OCI-LY1 (cell line): ENCODE measurements at regions not wholly inside any gene's neighbourhood (a gene's known extent, or its start where the extent isn't known, plus 50 kb on each side); places are given as distances from the start of the nearest gene placed in this dataset.

Experiments used
- CTCF ChIP-seq: fragments of 200-600 bp; sonication (generic), shearing (Covaris generic); IDR thresholded peaks from 2 replicates; pipeline ENCODE4 v1.5.1; 2017; ENCODE audit warnings: mild to moderate bottlenecking, antibody characterized with exemption, low read length, moderate library complexity, mixed read lengths
- EZH2 ChIP-seq: fragments of 200-600 bp; sonication (generic), shearing (Covaris generic); IDR thresholded peaks from 2 replicates; pipeline ENCODE4 v1.8.0; 2017; ENCODE audit warnings: borderline replicate concordance, mixed run types, mild to moderate bottlenecking, antibody characterized with exemption, low read length, moderate library complexity, mixed read lengths

GRCh38 chr2:146324951-146325350 is 1519.9 kb upstream of the ACVR2A start:
- no peak for TF ChIP-seq CTCF
- TF ChIP-seq EZH2: no peak
